ENCODE measurements at regions not wholly inside any gene's neighbourhood (a gene's known extent, or its start where the extent isn't known, plus 50 kb on each side); places are given as distances from the start of the nearest gene placed in this dataset.

DNA sequence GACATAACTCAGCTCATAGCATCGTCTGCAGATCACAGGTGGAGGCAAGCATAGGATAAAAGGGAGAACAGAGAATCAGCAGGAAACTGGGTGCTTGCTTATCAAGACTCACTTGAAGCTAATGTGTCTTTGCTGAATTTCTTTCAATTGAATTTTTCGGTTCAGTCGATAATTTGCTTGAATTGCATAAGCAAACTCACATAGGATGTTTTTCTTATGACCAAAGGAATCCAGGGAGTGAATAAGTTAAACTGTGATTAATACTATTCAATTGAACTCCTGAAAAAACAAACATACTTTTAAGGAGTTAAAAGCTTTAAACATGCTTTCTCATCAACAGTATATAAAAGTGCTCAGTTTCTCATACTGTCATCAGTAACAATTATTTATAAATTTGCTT lies 707.1 kb upstream of the ACVR2A start:
- no peak for DNase-seq (ENCODE audit: low read depth in 3 of 3)

DNA sequence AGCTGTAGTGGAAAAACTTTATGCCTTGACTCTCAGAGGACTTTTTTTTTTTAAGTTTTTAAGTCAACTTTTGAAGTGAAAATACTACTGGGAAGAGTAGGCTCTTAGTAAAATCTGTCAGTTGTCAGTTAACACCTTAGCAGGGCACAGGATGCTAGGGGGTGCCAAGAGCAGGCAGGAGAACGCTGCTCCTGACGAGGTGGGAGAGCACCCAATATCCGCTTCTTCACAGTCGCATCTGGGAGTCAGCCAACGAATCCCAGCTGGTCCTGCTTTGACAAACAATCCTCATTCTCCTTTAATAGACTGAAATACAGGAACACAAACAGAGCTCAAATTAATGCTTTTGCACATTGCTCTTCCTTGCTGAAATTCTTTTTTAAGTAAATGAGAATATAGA lies 709.5 kb upstream of the ACVR2A start:
- DNase-seq (ENCODE audit: low read depth in 3 of 3) = no peak

DNA sequence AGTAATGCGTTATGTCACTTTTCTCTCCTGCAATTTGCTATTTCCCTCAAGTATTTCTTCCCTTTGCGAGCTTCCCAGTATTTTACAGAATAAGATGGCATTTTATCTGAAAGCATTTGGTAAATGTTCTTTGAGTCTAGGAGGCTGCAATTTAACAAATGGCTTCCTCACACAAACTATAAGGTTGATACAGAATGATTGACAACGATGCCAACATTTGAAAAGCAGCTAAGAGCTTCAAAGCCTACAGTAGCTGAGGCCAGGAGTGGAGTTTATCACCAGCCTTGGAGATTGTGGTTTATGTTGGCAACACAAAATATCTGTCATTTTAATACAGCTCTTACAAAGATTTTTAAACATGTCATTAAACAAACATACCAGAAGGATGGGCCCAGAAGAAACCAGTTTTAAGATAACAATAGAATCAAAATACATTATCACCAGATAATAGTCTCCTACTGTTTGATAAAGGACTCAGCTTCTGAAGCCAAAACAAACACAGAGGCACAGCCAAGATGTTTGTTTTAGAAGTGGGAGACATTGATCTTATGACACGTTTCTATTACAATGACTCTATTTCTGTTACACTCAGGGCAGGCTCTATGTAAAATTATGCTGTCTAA lies 711.4 kb upstream of the ACVR2A start:
- no peak for DNase-seq (ENCODE audit: low read depth in 3 of 3)

DNA sequence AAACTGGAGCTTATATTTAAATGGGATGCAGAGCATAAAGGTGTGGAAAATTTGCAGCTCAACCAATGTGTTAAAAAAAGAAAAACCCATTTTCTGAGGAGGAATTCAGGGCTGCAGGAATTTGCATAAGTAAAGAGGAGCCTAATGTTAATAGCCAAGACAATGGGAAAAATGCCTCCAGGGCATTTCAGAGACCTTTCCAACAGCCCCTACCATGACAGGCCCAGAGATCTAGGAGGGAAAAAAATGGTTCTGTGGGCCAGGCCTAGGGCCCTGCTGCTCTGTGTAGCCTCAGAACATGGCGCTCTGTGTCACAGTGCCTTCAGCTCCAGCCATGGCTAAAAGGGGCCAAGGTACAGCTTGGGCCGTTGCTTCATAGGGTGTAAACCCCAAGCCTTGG lies 719.7 kb upstream of the ACVR2A start:
- no peak for DNase-seq (ENCODE audit: low read depth in 3 of 3)

DNA sequence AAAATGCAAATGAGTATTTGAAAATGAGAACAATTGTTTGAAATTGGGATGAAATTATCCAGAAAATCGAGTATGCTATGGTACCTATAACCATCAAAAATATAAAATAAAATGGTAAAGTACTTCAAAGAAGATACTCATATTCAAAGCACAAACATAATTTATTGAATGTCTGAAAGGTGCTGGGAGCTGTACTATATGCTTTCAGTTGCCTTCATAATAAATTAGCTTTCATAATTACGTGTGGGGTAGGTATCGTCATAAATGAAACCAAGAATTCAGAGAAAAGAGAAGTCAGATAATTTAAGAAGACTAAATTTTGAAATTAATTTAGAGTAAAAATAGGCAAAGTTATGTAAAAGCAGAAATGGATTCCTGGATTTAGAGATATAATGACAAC lies 721.9 kb upstream of the ACVR2A start:
- no peak for DNase-seq (ENCODE audit: low read depth in 3 of 3)

DNA sequence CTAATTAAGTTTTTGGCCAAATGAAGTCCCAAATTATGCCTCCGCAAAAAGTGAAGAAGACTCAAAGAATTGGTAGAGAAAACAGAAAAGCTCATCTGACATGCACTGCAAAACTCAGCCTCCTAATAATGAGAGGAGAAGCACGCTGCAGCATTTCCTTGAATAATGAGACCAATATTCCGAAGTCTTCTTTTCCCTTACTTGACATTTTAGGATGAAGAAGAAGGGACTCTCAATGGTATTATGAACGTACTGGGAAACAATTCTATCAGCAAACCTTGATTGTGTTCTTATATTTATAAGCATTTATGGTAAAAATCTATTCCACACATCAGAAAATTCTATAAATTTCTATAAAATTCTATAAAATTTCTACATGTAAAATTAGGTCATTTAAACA lies 733.9 kb upstream of the ACVR2A start:
- DNase-seq (ENCODE audit: low read depth in 3 of 3) = no peak

DNA sequence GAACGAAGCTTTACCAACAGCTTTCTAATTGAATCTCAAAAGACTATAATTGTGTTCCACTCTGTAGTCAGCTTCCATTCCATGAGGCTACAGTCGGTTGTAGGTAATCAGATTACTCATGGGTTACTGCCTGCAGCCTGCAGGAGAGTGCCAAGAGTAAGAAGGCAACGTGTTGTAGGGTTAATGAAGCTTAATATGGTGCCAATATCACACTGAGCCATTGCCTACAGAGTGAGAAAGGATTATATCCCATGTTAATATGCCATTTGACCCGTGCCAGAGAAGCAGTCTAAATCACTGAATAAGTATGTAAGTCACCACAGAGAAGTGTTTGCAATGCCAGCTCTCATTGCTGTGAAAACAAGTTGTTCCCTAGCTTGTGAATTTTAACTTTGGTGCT lies 734.5 kb upstream of the ACVR2A start:
- DNase-seq (ENCODE audit: low read depth in 3 of 3) = no peak

DNA sequence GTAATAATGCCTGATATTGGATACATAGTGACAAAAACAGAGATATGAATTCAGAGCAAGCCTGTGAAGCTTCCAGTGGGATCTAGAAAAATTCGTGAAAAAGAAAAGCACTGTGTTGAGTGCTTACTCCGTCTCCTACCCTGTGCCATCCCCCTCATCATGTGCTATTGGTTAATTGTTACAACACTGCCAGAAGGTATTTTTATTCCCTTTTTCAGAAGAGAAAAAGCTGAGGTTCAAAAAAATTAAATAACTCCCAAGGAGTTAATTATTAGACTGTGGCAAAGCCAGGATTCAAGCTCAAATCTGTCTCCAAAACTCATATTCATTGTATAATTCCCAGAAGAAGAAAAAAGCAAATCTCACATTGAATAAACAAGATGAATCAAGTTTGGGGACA lies 735.5 kb upstream of the ACVR2A start:
- no peak for DNase-seq (ENCODE audit: low read depth in 3 of 3)

DNA sequence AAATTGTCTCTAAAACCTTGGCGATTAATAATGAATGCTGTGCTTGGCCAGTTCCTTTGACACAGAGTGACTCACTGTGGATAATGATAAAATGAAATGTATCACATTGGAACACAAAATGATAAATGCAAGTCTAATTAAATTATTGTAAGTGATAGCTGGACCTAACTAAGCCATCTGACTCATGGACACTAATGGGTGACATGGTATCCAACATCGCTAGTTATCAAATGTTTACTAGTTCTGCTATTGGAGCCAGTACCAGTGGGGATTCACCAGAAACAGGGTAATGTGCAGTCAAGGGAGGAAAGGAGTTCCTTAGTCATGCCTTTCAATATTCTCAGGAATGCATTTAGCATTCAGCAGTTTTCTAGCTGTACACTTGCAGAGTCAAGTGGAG lies 736.3 kb upstream of the ACVR2A start:
- no peak for DNase-seq (ENCODE audit: low read depth in 3 of 3)

DNA sequence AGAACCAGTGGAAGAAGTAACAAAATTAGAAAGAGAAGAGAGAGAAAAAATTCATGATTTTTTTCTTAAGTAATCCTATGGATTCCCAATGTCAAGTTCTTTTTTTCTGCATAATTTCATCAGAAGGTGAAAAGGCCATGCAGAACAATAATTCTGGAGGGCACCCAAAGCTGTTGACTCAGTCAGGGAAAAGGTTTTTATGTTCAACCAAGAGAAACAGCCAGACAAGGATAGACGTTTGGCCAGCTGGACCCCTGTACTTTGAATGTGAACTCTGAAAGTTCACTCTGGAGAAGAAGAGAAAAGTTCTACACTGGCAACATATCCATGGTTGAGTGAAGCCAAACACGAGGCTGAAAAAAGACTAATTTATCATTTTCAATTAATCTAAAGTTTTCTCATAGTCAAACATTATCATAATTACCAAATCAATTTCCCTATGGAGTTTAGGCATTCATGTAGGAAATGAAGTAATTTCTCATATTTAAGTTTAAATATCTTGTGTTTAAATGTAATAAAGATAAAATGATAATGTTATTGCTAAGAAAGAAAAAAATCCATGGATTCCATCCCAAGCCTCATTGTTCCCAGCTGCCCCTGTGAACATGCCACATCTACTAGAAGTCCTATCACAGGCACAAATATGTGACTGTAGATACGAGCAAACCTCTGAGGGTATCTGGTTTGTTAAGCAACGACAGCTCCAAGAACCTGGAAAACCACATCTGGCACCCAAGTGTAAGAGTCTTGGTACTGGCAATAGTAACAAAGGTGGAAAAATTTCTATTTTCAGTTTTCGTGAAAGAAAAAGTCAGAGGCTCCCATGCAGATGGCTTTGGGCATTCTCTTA lies 742.7 kb upstream of the ACVR2A start:
- no peak for DNase-seq (ENCODE audit: low read depth in 3 of 3)

DNA sequence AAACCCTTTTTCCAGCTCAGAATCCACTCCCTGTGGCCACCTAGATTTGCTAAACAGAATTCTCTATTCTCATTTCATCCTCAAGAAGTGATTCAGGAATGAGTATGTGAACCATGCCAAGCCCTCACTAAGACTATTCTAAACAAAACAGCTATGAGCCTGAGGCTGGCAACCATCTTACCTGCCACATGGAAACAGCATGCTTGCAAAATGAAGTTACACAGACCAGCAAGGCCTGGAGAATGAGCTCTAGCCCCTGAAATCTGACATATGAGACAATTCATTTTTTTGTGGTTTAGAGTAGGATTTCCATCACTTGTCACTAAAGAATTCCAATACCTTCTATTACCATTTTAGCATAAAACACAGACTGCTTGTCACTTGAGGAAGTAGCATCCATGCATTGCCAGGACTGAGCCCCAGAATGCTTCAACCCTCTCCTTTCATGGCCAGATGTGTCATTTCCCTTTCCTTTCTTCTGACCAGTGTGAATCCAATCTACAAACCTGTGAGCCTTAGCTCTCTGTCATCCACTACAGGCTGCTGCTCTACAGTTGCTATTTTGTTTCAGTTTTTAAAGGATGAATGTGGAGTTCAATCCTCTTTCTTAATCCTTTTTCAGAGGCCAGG lies 744.3 kb upstream of the ACVR2A start:
- DNase-seq (ENCODE audit: low read depth in 3 of 3) = no peak

DNA sequence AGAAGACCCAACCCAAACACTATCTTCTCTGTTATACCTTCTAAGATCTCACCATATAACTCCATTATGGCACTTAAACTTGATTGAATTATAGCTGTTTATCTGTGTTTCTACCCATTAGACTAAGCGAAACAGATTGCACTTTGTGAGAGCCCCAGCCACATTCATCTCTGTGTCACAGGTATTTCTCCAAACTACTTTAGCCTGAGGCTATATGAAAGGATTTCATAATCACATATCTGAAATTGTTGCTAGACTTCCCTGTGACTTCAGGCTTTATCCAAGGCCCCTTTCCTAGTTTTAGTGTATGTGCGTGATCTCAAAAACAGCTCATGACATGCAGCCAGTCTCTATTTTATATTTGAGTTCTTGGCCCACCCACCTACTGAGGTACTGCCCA lies 745.0 kb upstream of the ACVR2A start:
- no peak for DNase-seq (ENCODE audit: low read depth in 3 of 3)

DNA sequence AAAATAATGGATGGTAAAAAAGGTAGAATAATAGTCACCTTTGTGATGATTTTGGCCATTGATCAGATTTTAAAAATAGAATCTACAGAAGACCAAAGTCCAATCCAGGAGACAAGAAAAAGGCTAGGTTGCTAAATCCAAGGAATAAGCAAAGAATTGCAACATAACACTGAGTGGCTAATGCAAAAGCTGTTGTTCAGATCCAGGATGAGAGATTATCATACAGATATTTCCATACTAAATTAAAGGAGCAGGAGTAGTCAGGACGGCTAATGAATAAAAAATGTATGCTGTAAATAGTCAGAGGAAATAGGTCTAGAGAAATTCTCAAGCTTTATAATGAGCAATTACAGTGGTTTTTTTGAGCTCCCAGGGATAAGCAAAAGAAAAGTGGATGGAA lies 745.9 kb upstream of the ACVR2A start:
- no peak for DNase-seq (ENCODE audit: low read depth in 3 of 3)

DNA sequence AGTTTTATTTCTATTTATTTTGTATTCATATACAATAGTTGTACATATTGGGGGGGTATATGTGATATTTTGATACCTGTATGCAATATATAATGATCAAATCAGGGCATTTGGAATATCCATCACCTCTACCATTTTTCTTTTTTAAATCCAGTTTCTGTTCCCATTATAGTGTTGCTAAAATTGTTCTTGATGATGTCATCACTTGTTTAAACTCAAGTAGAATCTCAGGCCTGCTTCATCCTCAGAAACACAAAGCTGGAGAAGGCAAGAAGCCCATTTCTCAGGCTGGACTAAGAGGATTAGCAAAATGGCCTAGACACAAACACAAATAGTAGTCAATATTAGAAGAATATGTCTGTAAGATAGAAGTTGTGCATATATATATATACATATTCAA lies 747.1 kb upstream of the ACVR2A start:
- no peak for DNase-seq (ENCODE audit: low read depth in 3 of 3)

DNA sequence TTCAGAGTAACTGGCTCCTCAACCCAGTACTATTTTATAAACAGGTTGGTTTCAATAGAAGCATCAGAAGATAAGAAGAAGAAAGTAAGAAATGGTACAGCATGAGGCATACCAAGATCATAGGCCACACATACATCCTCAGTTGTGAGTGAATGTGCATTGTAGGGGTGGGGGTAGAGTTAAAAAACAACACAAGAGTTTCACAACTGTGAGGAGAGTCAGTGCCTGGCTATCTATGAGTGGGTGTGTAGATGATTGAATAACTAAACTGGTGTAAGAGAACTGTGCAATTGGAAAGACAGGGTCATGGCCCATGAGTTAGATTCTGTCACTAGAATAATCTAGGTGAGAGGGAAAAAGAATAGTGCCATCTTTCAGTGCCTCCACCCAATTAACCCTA lies 748.2 kb upstream of the ACVR2A start:
- DNase-seq (ENCODE audit: low read depth in 3 of 3) = no peak

DNA sequence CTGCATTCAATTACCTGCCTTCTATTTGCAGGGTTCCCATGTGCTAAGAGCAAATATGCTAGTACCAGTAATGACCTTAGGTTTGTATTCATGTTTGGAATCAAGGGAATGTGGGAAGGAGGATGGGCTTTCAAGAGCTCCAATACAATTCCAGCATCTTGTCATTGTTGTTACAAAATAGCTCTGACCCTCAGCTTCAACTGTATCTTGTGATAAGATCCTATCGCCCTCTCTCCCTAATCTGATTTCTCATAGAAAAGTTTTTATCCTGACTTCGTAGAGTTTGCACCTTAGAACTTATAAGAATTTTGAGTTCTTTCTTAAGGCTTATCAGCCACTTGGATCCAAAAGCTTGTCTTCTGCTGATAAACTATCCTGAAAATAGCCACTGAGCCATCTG lies 749.5 kb upstream of the ACVR2A start:
- no peak for DNase-seq (ENCODE audit: low read depth in 3 of 3)

DNA sequence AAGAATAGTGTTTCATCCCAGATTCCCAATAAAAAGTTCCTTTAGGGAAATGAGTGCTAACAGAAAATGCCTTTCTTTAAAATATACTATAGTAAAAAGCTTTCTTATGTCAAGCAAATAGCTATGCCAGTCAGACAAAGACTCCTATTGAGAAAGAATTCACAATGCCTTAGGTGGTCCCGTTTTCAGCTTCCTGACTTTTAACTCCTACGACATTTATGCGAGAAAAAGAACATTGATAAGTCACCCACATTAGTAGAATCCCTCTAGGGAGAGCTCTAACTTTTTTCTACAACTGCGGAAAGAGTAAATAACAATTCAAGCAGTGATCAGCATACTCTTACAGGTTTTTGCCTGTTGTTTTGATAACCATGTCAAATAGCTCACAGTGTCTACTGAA lies 750.8 kb upstream of the ACVR2A start:
- no peak for DNase-seq (ENCODE audit: low read depth in 3 of 3)

DNA sequence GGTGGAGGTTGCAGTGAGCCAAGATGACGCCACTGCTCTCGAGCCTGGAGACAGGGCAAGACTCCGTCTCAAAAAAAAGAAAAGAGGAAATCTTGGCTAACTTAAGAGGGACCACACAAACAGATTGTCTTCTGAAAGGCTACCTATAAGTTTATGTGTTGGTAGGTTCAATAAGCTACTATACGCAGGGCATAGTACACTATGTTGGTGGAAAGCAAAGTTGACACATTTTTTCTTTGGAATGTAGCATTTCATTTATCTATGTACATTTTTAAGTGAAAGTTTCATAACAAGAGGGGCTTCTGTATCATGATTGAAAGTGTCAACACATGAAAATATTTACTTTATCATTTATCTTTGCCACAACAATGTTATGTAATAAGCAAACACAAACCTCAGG lies 752.6 kb upstream of the ACVR2A start:
- no peak for DNase-seq (ENCODE audit: low read depth in 3 of 3)

DNA sequence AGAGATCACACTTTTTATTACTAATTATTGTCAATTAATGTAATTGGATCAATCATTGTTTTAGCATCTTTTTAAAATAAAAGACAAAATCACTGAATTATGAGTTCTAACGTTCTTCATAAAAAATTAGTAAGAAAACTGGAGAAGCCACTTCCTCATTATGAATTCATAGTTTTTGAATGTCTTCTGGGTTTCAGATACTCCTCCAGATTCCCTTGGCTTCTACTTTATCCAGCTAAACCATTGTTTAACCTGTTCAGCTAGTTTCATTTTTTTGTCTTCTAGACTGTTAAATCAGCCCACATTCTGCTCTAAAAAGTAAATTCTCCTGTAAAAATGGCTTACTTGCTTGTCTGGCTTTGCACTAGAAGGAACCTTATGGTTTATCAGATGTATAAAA lies 753.4 kb upstream of the ACVR2A start:
- DNase-seq (ENCODE audit: low read depth in 3 of 3) = no peak

DNA sequence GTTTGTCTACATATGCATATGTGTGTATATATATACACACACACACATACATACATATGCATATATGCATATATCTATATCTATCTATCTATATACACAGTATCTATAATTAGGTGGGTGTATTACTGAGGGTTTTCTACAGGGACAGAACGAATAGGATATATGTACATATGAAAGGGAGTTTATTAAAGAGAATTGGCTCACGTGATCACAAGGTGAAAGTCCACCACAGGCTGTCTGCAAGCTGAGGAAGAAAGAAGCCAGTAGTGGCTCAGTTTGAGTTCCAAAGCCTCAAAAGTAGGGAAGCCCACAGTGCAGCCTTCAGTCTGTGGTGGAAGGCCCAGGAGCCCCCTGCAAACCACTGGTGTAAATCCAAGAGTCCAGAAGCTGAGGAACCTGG lies 756.0 kb upstream of the ACVR2A start:
- DNase-seq (ENCODE audit: low read depth in 3 of 3) = no peak

DNA sequence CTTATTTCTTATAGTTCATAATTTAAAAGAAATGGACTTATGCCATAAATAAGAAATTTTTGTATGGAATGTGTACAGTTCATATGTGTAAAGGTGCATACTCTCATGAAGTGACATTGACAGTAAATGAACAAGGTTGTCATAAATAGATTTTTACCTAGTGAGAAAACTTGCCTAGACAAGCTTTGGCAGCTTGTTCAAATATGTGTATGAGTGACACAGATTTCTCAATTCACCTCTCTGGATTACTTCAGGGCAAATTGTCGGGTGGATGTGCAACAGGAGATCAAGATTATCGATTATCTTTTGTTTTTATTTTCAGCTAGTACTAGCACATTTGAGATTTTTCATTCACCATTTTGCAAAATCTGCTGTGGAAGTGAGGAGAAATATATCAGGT lies 758.1 kb upstream of the ACVR2A start:
- DNase-seq (ENCODE audit: low read depth in 3 of 3) = no peak

DNA sequence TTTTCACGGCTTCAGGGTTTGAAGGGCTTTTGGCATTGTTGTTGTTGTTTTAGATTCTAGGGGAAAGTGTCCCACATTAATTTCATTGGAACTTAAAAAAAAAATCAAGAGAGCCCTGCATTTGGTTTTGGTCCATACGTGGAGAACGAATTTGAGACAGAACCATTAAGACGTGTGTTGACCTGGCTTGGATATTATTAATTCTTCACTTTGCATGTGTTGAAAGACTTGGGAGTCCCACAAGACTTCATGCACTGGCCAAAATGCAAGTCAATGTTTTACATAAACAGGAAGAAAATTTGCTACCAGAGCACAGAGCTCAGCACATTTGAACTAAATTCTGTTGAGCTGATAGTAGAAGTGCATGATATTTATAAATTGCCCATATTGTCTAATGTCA lies 761.2 kb upstream of the ACVR2A start:
- no peak for DNase-seq (ENCODE audit: low read depth in 3 of 3)

DNA sequence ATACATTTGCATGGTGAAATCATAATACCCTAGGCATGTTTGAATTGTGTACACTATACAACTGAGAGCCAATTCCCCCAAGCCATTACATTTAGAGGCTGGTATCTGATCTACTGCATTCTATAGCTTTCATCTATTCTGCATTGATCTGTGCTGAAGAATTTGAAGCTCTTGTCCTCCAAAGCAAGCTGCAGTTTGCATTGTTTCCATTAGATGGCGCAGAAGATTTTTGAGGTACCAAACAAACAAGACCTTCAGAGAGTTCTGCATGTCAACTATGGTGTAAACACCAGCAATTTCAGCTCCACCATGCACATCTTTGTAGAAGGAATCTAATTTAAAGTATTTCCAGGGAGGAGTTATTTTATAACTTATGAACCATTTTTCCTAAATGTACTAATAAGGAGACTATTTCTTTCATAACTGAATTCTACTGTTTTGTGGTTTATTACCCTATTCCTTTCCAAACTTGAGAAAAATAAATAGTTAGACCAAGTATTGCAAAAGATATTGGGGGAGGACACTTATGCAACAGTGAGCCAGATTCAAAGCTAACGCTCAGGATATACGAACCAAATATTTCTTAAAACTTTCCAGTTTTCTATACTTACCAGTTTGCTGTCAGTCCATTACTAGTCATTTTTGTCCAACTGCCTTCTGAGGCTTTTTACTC lies 761.8 kb upstream of the ACVR2A start:
- DNase-seq (ENCODE audit: low read depth in 3 of 3) = peak in 2 of 3 donors; percentile 32 to 44
